Astrocyte (in vitro differentiated cells and primary cell): ENCODE measurements at regions not wholly inside any gene's neighbourhood (a gene's known extent, or its start where the extent isn't known, plus 50 kb on each side); places are given as distances from the start of the nearest gene placed in this dataset.

Source experiments
- EZH2 ChIP-seq: IDR thresholded peaks from 2 replicates; pipeline ENCODE4 v1.6.1; 2012; ENCODE audit warnings: mild to moderate bottlenecking, low read length, inconsistent platforms; ENCODE audit not compliant: insufficient read depth
- TF ChIP-seq, protein P1 (sequence below): IDR thresholded peaks from 2 replicates; pipeline ENCODE4 v1.5.1; 2011; ENCODE audit warnings: low read depth, mild to moderate bottlenecking, inconsistent platforms, low read length, moderate library complexity; ENCODE audit not compliant: insufficient read depth

- TF ChIP-seq, protein P1, sequence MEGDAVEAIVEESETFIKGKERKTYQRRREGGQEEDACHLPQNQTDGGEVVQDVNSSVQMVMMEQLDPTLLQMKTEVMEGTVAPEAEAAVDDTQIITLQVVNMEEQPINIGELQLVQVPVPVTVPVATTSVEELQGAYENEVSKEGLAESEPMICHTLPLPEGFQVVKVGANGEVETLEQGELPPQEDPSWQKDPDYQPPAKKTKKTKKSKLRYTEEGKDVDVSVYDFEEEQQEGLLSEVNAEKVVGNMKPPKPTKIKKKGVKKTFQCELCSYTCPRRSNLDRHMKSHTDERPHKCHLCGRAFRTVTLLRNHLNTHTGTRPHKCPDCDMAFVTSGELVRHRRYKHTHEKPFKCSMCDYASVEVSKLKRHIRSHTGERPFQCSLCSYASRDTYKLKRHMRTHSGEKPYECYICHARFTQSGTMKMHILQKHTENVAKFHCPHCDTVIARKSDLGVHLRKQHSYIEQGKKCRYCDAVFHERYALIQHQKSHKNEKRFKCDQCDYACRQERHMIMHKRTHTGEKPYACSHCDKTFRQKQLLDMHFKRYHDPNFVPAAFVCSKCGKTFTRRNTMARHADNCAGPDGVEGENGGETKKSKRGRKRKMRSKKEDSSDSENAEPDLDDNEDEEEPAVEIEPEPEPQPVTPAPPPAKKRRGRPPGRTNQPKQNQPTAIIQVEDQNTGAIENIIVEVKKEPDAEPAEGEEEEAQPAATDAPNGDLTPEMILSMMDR, result no peak
- no peak for TF ChIP-seq EZH2
Measured at GRCh38 chr9:75239176-75239575, 150.9 kb downstream of the OSTF1 start.
